ENCODE measurements at regions not wholly inside any gene's neighbourhood (a gene's known extent, or its start where the extent isn't known, plus 50 kb on each side); places are given as distances from the start of the nearest gene placed in this dataset.

- no peak for DNase-seq (ENCODE audit: low spot score)
These were observed 647.8 kb upstream of the KLHL29 start for GRCh38 chr2:22737144-22737543.

GRCh38 chr2:22741216-22741615 lies 643.8 kb upstream of the KLHL29 start:
- no peak for DNase-seq (ENCODE audit: low spot score)

- no peak for DNase-seq (ENCODE audit: low spot score)
These were observed 636.1 kb upstream of the KLHL29 start for GRCh38 chr2:22748909-22749308.

- DNase-seq (ENCODE audit: low spot score), result no peak
These were observed 631.5 kb upstream of the KLHL29 start for GRCh38 chr2:22753476-22753875.

- no peak for DNase-seq (ENCODE audit: low spot score)
These were observed 628.5 kb upstream of the KLHL29 start for GRCh38 chr2:22756276-22757043.

GRCh38 chr2:22769497-22769896 lies 615.5 kb upstream of the KLHL29 start:
- no peak for DNase-seq (ENCODE audit: low spot score)

- DNase-seq (ENCODE audit: low spot score), result no peak
These were observed 600.4 kb upstream of the KLHL29 start for GRCh38 chr2:22784566-22784965.

GRCh38 chr2:22786817-22787216 lies 598.2 kb upstream of the KLHL29 start:
- DNase-seq (ENCODE audit: low spot score), result no peak

GRCh38 chr2:22787745-22788144 lies 597.2 kb upstream of the KLHL29 start:
- DNase-seq (ENCODE audit: low spot score), result no peak

- DNase-seq (ENCODE audit: low spot score), result no peak
These were observed 596.1 kb upstream of the KLHL29 start for GRCh38 chr2:22788749-22789327.

GRCh38 chr2:22795287-22795866 lies 589.6 kb upstream of the KLHL29 start:
- no peak for DNase-seq (ENCODE audit: low spot score)

- DNase-seq (ENCODE audit: low spot score), result no peak
These were observed 586.6 kb upstream of the KLHL29 start for GRCh38 chr2:22798386-22798785.

- no peak for DNase-seq (ENCODE audit: low spot score)
These were observed 584.6 kb upstream of the KLHL29 start for GRCh38 chr2:22800412-22800811.

- DNase-seq (ENCODE audit: low spot score), result no peak
These were observed 583.9 kb upstream of the KLHL29 start for GRCh38 chr2:22801071-22801470.

- no peak for DNase-seq (ENCODE audit: low spot score)
These were observed 583.0 kb upstream of the KLHL29 start for GRCh38 chr2:22801970-22802369.

GRCh38 chr2:22807872-22808271 lies 577.1 kb upstream of the KLHL29 start:
- DNase-seq (ENCODE audit: low spot score), result no peak

GRCh38 chr2:22810602-22811001 lies 574.4 kb upstream of the KLHL29 start:
- DNase-seq (ENCODE audit: low spot score), result no peak

- no peak for DNase-seq (ENCODE audit: low spot score)
These were observed 572.8 kb upstream of the KLHL29 start for GRCh38 chr2:22812065-22812680.

- DNase-seq (ENCODE audit: low spot score), result no peak
These were observed 567.8 kb upstream of the KLHL29 start for GRCh38 chr2:22817197-22817596.

- DNase-seq (ENCODE audit: low spot score), result no peak
These were observed 563.5 kb upstream of the KLHL29 start for GRCh38 chr2:22821458-22821857.

GRCh38 chr2:22822835-22823234 lies 562.1 kb upstream of the KLHL29 start:
- DNase-seq (ENCODE audit: low spot score), result no peak

GRCh38 chr2:22824618-22825017 lies 560.4 kb upstream of the KLHL29 start:
- DNase-seq (ENCODE audit: low spot score), result no peak

GRCh38 chr2:22826703-22827102 lies 558.3 kb upstream of the KLHL29 start:
- no peak for DNase-seq (ENCODE audit: low spot score)

Data from germinal center (tissue), 1 donor.